Lower lobe of right lung (tissue), 2 donors: ENCODE measurements at regions not wholly inside any gene's neighbourhood (a gene's known extent, or its start where the extent isn't known, plus 50 kb on each side); places are given as distances from the start of the nearest gene placed in this dataset.

Experiments
- ATAC-seq, 2 donors: fragments of 200-7000 bp; cut with Tn5 transposase; one replicate each; pipeline ENCODE4 v1.9.1; 2020 to 2022; ENCODE audit warnings: mild to moderate bottlenecking in 2 of 2, moderate library complexity in 2 of 2
- DNase-seq: peaks from one replicate; pipeline ENCODE4 v3.0.0-alpha.2; 2020
- H3K27ac ChIP-seq: fragments of 200-600 bp; one replicate; pipeline ENCODE4 v1.8.0; 2022
- H3K27me3 ChIP-seq: fragments of 200-600 bp; one replicate; pipeline ENCODE4 v1.8.0; 2022; ENCODE audit warnings: low read depth
- H3K36me3 ChIP-seq: fragments of 200-600 bp; one replicate; pipeline ENCODE4 v1.8.0; 2022; ENCODE audit warnings: mild to moderate bottlenecking
- H3K4me1 ChIP-seq: fragments of 200-600 bp; one replicate; pipeline ENCODE4 v1.8.0; 2022
- H3K4me3 ChIP-seq: fragments of 200-600 bp; one replicate; pipeline ENCODE4 v1.8.0; 2022; ENCODE audit warnings: mild to moderate bottlenecking
- H3K9me3 ChIP-seq: fragments of 200-600 bp; one replicate; pipeline ENCODE4 v1.8.0; 2022
- intact Hi-C: fragments of 100-400 bp; cut with DNase I; formaldehyde crosslinking; loops from one replicate; pipeline ENCODE4 v1.11.0; 2022
- TF ChIP-seq, protein P1 (sequence below): fragments of 200-600 bp; IDR thresholded peaks from one replicate; pipeline ENCODE4 v1.8.0; 2022; ENCODE audit warnings: antibody characterized with exemption, mild to moderate bottlenecking
- donor health status: DM: no; HTN: yes; CAD: no; lungs with severe emphysema.

DNA sequence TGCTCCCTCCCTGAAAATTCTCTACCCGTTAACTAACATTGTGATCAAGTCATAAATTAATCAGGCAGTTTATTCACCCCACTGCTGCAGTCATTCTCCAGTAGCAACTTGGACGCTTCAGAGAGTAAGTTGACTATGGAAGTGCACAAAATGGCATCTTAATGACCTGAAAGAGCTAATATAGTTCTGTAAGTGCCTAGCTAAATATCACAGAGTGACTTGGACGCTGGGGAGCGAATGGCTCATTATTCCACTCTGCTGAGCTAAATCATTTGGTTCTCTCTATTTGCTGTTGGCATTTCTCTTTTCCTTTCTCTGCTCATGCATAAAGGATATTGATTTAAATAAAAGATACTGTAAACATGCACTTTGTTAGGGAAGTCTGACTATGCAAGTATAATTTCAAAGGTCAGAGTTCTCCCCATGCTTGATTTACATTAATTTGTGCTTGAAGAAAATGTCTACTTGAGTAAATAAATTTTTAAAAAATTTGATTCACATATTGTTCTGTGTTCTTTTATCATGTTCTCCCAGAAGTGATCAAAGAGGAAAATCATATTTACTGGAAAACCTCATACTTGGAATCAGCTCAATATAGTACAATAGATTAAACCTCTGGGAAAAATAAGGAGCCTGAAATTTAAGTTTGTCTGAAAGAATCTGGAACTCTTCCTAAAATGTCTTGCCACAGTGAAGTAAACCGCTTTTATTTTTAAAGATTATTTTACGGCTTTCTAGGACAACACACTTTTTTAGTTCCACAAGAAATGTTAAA, 169.5 kb upstream of the HAPLN1 start:
- TF ChIP-seq, protein P1, sequence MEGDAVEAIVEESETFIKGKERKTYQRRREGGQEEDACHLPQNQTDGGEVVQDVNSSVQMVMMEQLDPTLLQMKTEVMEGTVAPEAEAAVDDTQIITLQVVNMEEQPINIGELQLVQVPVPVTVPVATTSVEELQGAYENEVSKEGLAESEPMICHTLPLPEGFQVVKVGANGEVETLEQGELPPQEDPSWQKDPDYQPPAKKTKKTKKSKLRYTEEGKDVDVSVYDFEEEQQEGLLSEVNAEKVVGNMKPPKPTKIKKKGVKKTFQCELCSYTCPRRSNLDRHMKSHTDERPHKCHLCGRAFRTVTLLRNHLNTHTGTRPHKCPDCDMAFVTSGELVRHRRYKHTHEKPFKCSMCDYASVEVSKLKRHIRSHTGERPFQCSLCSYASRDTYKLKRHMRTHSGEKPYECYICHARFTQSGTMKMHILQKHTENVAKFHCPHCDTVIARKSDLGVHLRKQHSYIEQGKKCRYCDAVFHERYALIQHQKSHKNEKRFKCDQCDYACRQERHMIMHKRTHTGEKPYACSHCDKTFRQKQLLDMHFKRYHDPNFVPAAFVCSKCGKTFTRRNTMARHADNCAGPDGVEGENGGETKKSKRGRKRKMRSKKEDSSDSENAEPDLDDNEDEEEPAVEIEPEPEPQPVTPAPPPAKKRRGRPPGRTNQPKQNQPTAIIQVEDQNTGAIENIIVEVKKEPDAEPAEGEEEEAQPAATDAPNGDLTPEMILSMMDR = no peak
- intact Hi-C loops = no loop called here
- ATAC-seq (no peak), DNase-seq (no peak)
- H3K27me3 ChIP-seq = no peaks in the 10 kb centered on the region
- no peak overlapping the region for H3K27ac ChIP-seq
- H3K9me3 ChIP-seq = no peaks in the 10 kb centered on the region
- no peak overlapping the region for H3K4me3 ChIP-seq
- no peaks in the 10 kb centered on the region for H3K36me3 ChIP-seq
- H3K4me1 ChIP-seq = no peaks in the 10 kb centered on the region

DNA sequence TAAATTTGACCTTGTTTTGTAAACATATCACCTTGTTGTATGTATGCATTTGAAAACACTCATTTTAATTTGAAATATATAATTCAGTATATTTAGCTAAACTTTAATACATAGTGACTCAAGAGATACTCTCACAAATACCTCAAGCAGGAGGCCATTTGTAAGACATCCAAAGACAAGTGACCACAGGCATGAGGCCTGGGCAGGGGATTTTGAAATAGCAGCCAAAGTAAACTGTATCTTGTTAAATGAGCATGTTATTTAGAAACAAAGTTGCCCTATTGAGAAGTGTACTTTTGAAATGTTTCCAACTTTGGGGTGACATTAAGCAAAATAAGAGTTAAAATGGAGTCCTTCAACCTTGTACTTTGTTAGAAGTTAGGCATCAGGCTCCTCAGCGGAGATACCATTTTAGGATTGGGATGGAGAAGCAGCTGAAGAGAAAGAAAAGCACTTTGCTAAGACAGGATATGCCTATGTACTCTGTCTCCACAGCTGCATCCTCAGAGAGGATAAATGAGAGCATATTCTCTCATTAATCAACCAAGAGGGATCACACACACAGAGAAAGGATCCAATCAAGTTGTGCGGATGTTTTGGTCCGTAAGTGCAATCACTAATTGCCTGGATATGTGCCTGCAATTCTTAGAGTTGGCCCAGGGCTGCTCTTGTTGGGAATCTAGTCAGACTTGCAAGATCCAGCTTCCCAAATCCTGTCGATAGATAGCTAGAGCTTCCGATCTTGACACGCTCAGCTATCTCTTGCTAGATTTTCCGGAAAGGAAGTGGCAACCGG, 157.5 kb upstream of the HAPLN1 start:
- TF ChIP-seq, protein P1 = no peak
- H3K36me3 ChIP-seq = no peaks in the 10 kb centered on the region
- ATAC-seq (no peak), DNase-seq (no peak)
- no peaks in the 10 kb centered on the region for H3K4me1 ChIP-seq
- H3K4me3 ChIP-seq = no peak overlapping the region
- no peaks in the 10 kb centered on the region for H3K9me3 ChIP-seq
- intact Hi-C loops = no loop called here
- H3K27me3 ChIP-seq = no peaks in the 10 kb centered on the region
- H3K27ac ChIP-seq = no peak overlapping the region

DNA sequence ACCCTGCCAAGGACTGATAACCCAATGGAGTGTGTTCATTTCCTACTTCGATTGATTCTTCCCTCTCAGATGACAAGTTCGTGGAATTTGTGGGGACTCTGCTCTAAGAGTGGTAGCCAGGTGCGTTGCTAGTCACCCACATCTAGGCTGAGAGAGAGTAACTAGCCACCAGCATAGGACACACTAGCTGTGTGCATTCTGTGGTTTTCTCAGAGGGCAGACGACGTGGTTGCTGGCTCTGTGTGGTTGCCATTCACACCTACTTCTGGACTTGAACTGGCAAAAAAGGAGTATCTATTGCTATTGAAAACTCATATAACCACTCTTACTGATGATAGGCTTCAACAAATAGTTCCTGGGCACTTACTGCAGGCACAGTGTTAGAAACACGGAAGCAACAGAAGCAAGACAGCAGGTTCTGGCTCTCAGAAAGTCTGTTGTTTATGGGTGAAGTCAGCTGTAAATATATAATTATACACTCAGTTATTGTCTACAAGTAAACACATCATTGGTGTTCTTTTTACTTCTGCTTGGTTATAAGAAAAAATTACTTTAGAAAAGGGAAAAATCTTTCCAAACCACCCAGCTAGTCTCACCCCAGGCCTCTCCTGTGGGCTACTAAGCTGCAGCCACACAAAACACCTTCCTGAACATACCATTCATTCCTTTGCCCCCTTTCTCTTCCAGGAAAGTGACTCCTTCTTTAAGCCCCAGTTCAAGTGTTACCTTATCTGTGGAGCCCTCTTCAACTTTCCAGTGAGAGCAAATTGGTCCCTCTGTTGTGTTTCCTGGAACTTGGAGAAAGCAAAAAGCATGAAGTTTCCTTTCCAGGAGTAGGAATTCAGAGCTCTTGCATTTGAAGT, 151.1 kb upstream of the HAPLN1 start:
- intact Hi-C loops = no loop called here
- TF ChIP-seq, protein P1 = no peak
- no peaks in the 10 kb centered on the region for H3K27me3 ChIP-seq
- H3K9me3 ChIP-seq = no peaks in the 10 kb centered on the region
- ATAC-seq (peak; percentile 77 to 89), DNase-seq (no peak)
- H3K4me3 ChIP-seq = no peak overlapping the region
- H3K4me1 ChIP-seq = no peaks in the 10 kb centered on the region
- H3K27ac ChIP-seq = no peak overlapping the region
- H3K36me3 ChIP-seq = no peaks in the 10 kb centered on the region

DNA sequence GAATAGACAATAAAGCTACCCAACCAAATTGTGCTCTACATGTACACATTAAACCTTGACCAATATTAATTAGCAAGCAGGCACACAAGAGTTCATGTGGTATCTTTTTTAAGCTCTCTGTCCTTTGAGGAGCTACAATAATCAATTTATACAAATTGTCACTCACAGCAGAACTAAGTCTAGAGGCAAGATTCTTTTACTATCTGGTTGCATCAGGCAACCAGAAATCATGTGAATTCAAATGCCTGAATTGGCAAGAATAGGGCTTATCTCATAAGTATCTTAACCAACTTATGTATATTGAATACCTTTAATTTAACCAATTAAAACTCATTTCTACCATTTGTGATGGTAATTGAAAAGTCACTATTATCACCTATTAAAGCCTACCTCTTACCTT, 145.5 kb upstream of the HAPLN1 start:
- Histone ChIP-seq H3K36me3 (no peaks in the 10 kb centered on the region), H3K4me1 (no peaks in the 10 kb centered on the region), H3K4me3 (no peak overlapping the region), H3K27ac (no peak overlapping the region), H3K27me3 (no peaks in the 10 kb centered on the region), H3K9me3 (no peaks in the 10 kb centered on the region)
- intact Hi-C loops = no loop called here
- ATAC-seq (no peak), DNase-seq (no peak)
- TF ChIP-seq, protein P1 = no peak

DNA sequence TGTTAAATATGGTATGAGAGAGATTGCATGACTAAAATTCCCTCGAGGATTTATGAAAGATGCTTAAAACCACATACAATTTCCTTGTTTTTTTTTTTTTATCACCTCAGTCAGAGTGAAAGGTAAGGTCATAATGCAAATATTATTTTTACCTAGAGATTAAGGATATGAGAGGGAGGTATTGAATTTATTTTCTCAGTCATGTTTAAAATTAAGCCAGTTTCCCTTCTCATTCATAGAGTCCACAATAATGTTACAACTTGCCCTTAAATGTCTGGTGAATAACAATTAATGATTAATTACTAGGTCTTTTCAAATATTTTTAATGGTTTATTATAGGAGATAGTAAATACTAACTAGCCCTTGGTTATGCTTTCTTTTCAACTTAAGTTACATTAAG, 144.9 kb upstream of the HAPLN1 start:
- intact Hi-C loops = no loop called here
- no peaks in the 10 kb centered on the region for H3K27me3 ChIP-seq
- no peaks in the 10 kb centered on the region for H3K36me3 ChIP-seq
- ATAC-seq (no peak), DNase-seq (no peak)
- TF ChIP-seq, protein P1 = no peak
- no peaks in the 10 kb centered on the region for H3K4me1 ChIP-seq
- no peaks in the 10 kb centered on the region for H3K9me3 ChIP-seq
- H3K4me3 ChIP-seq = no peak overlapping the region
- no peak overlapping the region for H3K27ac ChIP-seq
